Lower leg skin (tissue), 4 donors: ENCODE measurements at regions not wholly inside any gene's neighbourhood (a gene's known extent, or its start where the extent isn't known, plus 50 kb on each side); places are given as distances from the start of the nearest gene placed in this dataset.

ENCODE experiments used
- DNase-seq, 2 donors: peaks; one replicate each; pipeline ENCODE4 v3.0.0-alpha.2; 2019; ENCODE audit warnings: low spot score in 2 of 2
- H3K4me3 ChIP-seq: fragments of 200-600 bp; sonication (generic); 2 replicates; pipeline ENCODE4 v1.5.1; 2017; ENCODE audit warnings: mild to moderate bottlenecking, low read depth; ENCODE audit not compliant: poor library complexity, severe bottlenecking
- POLR2A ChIP-seq, 2 donors: fragments of 450-650 bp; IDR thresholded peaks; one replicate each; pipeline ENCODE4 v1.6.1; 2016 to 2017; ENCODE audit warnings: antibody characterized with exemption in 2 of 2, mild to moderate bottlenecking in 1 of 2, moderate library complexity in 1 of 2
- WGBS, 2 donors: methylation state at CpG; one replicate each; pipeline ENCODE4 v1.1.5; 2018; 5-methylcytosine and 5-hydroxymethylcytosine counted together
- intact Hi-C: fragments of 100-400 bp; cut with DNase I; formaldehyde crosslinking; loops from one replicate; pipeline ENCODE4 v1.15.0; 2023; ENCODE audit warnings: low total_unique reads
- TF ChIP-seq, protein P1 (sequence below), 3 donors: fragments of 450-650 bp; IDR thresholded peaks; one replicate each; pipeline ENCODE4 v1.5.1; 2016; ENCODE audit warnings: antibody characterized with exemption in 3 of 3, mild to moderate bottlenecking in 3 of 3, moderate library complexity in 2 of 3

DNA sequence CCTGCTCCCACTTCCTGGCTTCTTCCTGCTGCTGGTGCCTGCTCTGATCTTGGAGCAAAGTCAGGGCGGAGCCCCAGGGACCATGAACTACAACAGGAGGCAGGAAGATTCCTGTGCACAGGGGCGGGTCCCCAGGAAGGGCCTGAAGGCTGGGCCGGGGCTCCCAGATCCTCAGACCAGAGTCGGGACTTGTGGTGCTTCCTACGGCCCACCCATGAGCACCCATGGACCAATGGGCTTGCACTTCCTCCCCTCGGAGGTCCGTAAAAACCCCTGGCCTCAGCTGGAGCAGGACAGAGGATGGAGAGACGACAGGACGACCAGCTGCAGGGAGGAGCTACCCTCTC, 1287.1 kb downstream of the TMEM121 start:
- 68 to 88% methylated on average over 8 of the region's 9 CpGs for WGBS, 2 donors
- TF ChIP-seq, protein P1, sequence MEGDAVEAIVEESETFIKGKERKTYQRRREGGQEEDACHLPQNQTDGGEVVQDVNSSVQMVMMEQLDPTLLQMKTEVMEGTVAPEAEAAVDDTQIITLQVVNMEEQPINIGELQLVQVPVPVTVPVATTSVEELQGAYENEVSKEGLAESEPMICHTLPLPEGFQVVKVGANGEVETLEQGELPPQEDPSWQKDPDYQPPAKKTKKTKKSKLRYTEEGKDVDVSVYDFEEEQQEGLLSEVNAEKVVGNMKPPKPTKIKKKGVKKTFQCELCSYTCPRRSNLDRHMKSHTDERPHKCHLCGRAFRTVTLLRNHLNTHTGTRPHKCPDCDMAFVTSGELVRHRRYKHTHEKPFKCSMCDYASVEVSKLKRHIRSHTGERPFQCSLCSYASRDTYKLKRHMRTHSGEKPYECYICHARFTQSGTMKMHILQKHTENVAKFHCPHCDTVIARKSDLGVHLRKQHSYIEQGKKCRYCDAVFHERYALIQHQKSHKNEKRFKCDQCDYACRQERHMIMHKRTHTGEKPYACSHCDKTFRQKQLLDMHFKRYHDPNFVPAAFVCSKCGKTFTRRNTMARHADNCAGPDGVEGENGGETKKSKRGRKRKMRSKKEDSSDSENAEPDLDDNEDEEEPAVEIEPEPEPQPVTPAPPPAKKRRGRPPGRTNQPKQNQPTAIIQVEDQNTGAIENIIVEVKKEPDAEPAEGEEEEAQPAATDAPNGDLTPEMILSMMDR (IDR thresholded peaks at IDR 0.05), result no peak
- no peak for TF ChIP-seq POLR2A (IDR thresholded peaks at IDR 0.05)
- intact Hi-C loops, result no loop called here
- DNase-seq, result peak in 1 of 2 donors; percentile 78
- H3K4me3 ChIP-seq, result no peak overlapping the region

DNA sequence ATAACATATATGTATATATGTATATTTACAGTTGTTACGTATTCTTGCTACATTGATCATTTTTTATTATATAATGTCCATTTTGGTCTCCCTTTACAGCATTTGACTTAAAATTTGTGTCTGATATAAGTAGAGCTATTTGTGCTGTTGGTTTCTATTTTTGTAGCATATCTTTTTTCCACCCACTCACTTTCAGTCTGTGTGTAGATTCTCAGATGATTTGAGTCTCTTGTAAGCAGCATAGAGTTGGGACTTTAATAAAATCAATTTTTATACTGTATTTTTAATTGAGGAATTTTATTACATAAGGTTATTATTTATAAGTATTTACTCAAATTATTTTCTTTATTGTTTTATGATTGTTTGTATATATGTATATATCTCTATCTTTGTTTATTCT, 1293.7 kb downstream of the TMEM121 start:
- H3K4me3 ChIP-seq, result no peak overlapping the region
- 92 to 95% methylated on average over 1 of the region's 1 CpG for WGBS, 2 donors
- no peak for TF ChIP-seq POLR2A (IDR thresholded peaks at IDR 0.05)
- TF ChIP-seq, protein P1 (IDR thresholded peaks at IDR 0.05), result no peak
- no peak for DNase-seq
- intact Hi-C loops, result no loop called here

DNA sequence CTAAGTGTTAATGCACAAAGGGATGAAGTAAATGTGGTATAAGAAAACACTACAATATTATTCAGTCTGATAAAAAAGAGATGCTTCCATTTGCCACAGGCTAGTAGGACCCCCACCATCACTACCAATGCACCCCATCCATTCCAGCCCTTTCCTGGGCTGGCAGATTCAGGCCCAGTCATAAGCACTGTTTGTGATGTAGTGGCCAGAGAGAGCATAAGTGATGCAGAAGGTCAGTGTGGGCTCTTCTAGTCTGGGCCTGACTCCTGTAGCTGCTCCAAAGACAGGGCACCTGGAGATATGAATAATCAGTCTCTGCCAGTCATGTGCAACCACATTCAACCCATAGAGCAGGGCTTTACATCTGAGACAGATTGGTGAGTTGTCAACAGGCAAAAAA, 1294.7 kb downstream of the TMEM121 start:
- intact Hi-C loops, result no loop called here
- no peak for TF ChIP-seq POLR2A (IDR thresholded peaks at IDR 0.05)
- TF ChIP-seq, protein P1 (IDR thresholded peaks at IDR 0.05), result no peak
- DNase-seq, result no peak
- H3K4me3 ChIP-seq, result no peak overlapping the region

DNA sequence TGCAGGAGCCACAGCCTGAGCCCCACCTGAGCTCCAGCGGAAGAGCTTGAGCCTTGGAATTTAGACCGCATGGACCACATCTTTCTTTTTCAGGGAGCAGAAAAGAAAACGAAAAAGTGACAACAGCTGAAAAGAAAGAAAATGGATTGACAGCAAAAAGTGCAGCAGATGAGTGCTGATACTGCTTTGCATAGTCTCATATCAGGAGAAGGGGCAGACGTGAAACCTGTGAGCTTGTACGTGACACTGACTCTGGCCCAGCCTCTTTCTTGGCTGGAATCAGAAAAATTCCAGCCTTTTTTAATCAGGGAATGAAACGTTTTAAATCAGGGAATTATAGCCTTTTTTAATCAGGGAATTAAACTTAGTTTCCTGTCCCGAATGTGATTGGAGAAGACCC, 1296.5 kb downstream of the TMEM121 start:
- intact Hi-C loops, result no loop called here
- DNase-seq, result no peak
- WGBS, 2 donors, result 65 to 74% methylated on average over 7 of the region's 7 CpGs
- TF ChIP-seq, protein P1 (IDR thresholded peaks at IDR 0.05), result no peak
- no peak for TF ChIP-seq POLR2A (IDR thresholded peaks at IDR 0.05)
- no peak overlapping the region for H3K4me3 ChIP-seq

DNA sequence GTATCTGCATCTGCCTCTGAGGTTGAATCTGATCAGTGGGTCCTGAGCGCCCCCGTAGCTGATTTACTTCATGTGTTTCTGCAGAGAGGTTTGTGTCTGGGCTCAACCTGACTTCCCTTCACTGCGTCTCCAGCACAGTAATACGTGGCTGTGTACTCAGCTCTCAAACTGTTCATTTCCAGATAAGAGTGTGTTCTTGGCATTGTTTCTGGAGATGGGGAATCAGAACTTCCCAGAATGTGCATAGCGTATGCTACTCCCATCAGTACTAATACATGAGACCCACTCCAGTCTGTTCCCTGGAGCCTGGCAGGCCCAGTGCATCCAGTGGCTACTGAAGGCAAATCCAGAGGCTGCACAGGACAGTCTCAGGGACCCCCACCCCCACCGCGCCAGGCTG, 1297.2 kb downstream of the TMEM121 start:
- intact Hi-C loops, result no loop called here

DNA sequence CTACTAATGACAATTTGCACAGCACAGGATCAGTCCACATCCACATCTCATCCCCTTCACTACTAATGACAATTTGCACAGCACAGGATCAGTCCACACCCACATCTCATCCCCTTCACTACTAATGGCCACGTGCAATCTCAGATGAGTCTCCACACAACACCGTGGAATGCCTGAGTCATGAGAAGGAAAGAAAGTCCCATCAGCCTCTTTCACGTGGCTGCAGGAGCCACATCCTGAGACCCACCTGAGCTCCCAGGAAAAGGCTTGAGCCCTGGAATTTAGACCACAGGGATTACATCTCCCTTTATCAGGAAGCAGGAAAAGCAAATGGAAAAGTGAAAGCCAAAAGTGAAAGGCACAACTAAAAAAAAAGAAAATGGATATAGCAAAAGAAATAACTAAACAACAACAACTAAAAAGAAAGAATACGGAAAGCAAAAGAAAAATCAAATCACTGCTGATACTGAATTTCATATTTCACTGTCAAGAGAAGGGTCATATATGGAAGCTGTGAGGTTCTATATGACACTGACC, 1300.5 kb downstream of the TMEM121 start:
- intact Hi-C loops, result no loop called here
- no peak for DNase-seq
- 37 to 60% methylated on average over 4 of the region's 4 CpGs for WGBS, 2 donors
- H3K4me3 ChIP-seq, result no peak overlapping the region
- TF ChIP-seq POLR2A (IDR thresholded peaks at IDR 0.05), result no peak

More for the DNA sequence above, 1297.2 kb downstream of the TMEM121 start:
- 84 to 89% methylated on average over 7 of the region's 7 CpGs for WGBS, 2 donors
- H3K4me3 ChIP-seq, result no peak overlapping the region
- no peak for TF ChIP-seq POLR2A (IDR thresholded peaks at IDR 0.05)
- TF ChIP-seq, protein P1 (IDR thresholded peaks at IDR 0.05), result no peak
- DNase-seq, result no peak
